H9 (cell line): ENCODE measurements at regions not wholly inside any gene's neighbourhood (a gene's known extent, or its start where the extent isn't known, plus 50 kb on each side); places are given as distances from the start of the nearest gene placed in this dataset.

ENCODE experiments used
- DNase-seq: peaks from one replicate; pipeline ENCODE4 v3.0.0-alpha.2; 2017
- H2AFZ ChIP-seq: one replicate; pipeline ENCODE4 v1.6.1; 2013; ENCODE audit warnings: mild to moderate bottlenecking, low read length, control low read depth, moderate library complexity
- H2AK5ac ChIP-seq: 2 replicates; pipeline ENCODE4 v1.6.1; 2013; ENCODE audit warnings: low read length, control low read depth, mixed read lengths; ENCODE audit not compliant: insufficient read length
- H2BK120ac ChIP-seq: one replicate; pipeline ENCODE4 v1.6.1; 2013; ENCODE audit warnings: low read depth, mild to moderate bottlenecking, low read length, control low read depth, inconsistent platforms; ENCODE audit not compliant: poor library complexity, severe bottlenecking
- H2BK12ac ChIP-seq: 2 replicates; pipeline ENCODE4 v1.6.1; 2013; ENCODE audit warnings: low read length, control low read depth, mixed read lengths, low read depth; ENCODE audit not compliant: insufficient read length
- H2BK15ac ChIP-seq: 2 replicates; pipeline ENCODE4 v1.6.1; 2013; ENCODE audit warnings: low read depth, low read length, control low read depth
- H2BK20ac ChIP-seq: one replicate; pipeline ENCODE4 v1.6.1; 2013; ENCODE audit warnings: low read depth, mild to moderate bottlenecking, low read length, control low read depth, inconsistent platforms; ENCODE audit not compliant: poor library complexity, severe bottlenecking
- H2BK5ac ChIP-seq: 2 replicates; pipeline ENCODE4 v1.6.1; 2013; ENCODE audit warnings: low read length, control low read depth, mixed read lengths; ENCODE audit not compliant: insufficient read length
- H3K14ac ChIP-seq: 2 replicates; pipeline ENCODE4 v1.6.1; 2013; ENCODE audit warnings: low read length, control low read depth; ENCODE audit not compliant: insufficient read depth
- H3K18ac ChIP-seq: 2 replicates; pipeline ENCODE4 v1.6.1; 2013; ENCODE audit warnings: low read depth, mild to moderate bottlenecking, mixed read lengths, low read length, control low read depth; ENCODE audit not compliant: insufficient read length
- H3K23ac ChIP-seq: 2 replicates; pipeline ENCODE4 v1.6.1; 2013; ENCODE audit warnings: low read length, control low read depth, mixed read lengths, low read depth; ENCODE audit not compliant: insufficient read length
- H3K23me2 ChIP-seq: 2 replicates; pipeline ENCODE4 v1.6.1; 2013; ENCODE audit warnings: low read depth, mild to moderate bottlenecking, mixed read lengths, low read length, control low read depth; ENCODE audit not compliant: insufficient read length, poor library complexity, severe bottlenecking
- H3K27ac ChIP-seq: 2 replicates; pipeline ENCODE4 v1.5.1; 2013; ENCODE audit warnings: low read length, control low read depth, mixed read lengths, low read depth; ENCODE audit not compliant: insufficient read length
- H3K27me3 ChIP-seq: 2 replicates; pipeline ENCODE4 v1.6.1; 2013; ENCODE audit warnings: low read length, control low read depth, inconsistent platforms; ENCODE audit not compliant: insufficient read depth
- H3K4ac ChIP-seq: 2 replicates; pipeline ENCODE4 v1.6.1; 2013; ENCODE audit warnings: low read depth, mild to moderate bottlenecking, control low read depth, inconsistent platforms, low read length, moderate library complexity
- H3K4me1 ChIP-seq: 2 replicates; pipeline ENCODE4 v1.6.1; 2013; ENCODE audit warnings: low read length, control low read depth, inconsistent platforms; ENCODE audit not compliant: insufficient read depth
- H3K4me2 ChIP-seq: 2 replicates; pipeline ENCODE4 v1.6.1; 2013; ENCODE audit warnings: low read length, control low read depth, mixed read lengths; ENCODE audit not compliant: insufficient read length, insufficient read depth
- H3K56ac ChIP-seq: 2 replicates; pipeline ENCODE4 v1.6.1; 2013; ENCODE audit warnings: low read depth, mild to moderate bottlenecking, mixed read lengths, low read length, control low read depth; ENCODE audit not compliant: insufficient read length
- H3K79me1 ChIP-seq: 2 replicates; pipeline ENCODE4 v1.6.1; 2013; ENCODE audit warnings: low read depth, mild to moderate bottlenecking, moderate library complexity, low read length, control low read depth, inconsistent platforms; ENCODE audit not compliant: insufficient read depth, poor library complexity, severe bottlenecking
- H3K79me2 ChIP-seq: 2 replicates; pipeline ENCODE4 v1.6.1; 2013; ENCODE audit warnings: low read length, control low read depth, inconsistent platforms; ENCODE audit not compliant: insufficient read depth
- H3K9ac ChIP-seq: 2 replicates; pipeline ENCODE4 v1.6.1; 2013; ENCODE audit warnings: low read length, control low read depth, mixed read lengths; ENCODE audit not compliant: insufficient read length; ENCODE audit errors: extremely low read depth
- H3K9me3 ChIP-seq: one replicate; pipeline ENCODE4 v1.6.1; 2013; ENCODE audit warnings: low read depth, low read length, inconsistent platforms; ENCODE audit not compliant: control insufficient read depth
- H3T11ph ChIP-seq: one replicate; pipeline ENCODE4 v1.6.1; 2013; ENCODE audit warnings: mild to moderate bottlenecking, low read length, control low read depth, inconsistent platforms
- H4K20me1 ChIP-seq: one replicate; pipeline ENCODE4 v1.6.1; 2013; ENCODE audit not compliant: control insufficient read depth, insufficient read length, insufficient read depth
- H4K5ac ChIP-seq: 2 replicates; pipeline ENCODE4 v1.6.1; 2013; ENCODE audit warnings: low read depth, mild to moderate bottlenecking, mixed read lengths, low read length, control low read depth; ENCODE audit not compliant: insufficient read length
- H4K8ac ChIP-seq: replicated peaks from 2 replicates; pipeline ENCODE4 v1.6.1; 2013; ENCODE audit warnings: low read length, control low read depth, mixed read lengths, low read depth; ENCODE audit not compliant: insufficient read length
- H4K91ac ChIP-seq: 2 replicates; pipeline ENCODE4 v1.6.1; 2013; ENCODE audit warnings: low read depth, mild to moderate bottlenecking, moderate library complexity, mixed read lengths, low read length, control low read depth; ENCODE audit not compliant: insufficient read length
- H3K27ac Mint-ChIP-seq, 3 experiments: 2 replicates in 2 of 3; 3 replicates in 1 of 3; pipeline ENCODE4 v1.8.0; 2020 to 2021; ENCODE audit warnings: mixed read lengths in 3 of 3, mild to moderate bottlenecking in 1 of 3, moderate library complexity in 1 of 3
- H3K27me3 Mint-ChIP-seq: 2 replicates; pipeline ENCODE4 v1.8.0; 2021; ENCODE audit warnings: low read depth, mild to moderate bottlenecking, moderate library complexity, mixed read lengths
- H3K36me3 Mint-ChIP-seq, 3 experiments: 2 replicates in 2 of 3; 3 replicates in 1 of 3; pipeline ENCODE4 v1.8.0; 2020 to 2021; ENCODE audit warnings: low read depth in 3 of 3, mixed read lengths in 3 of 3; ENCODE audit not compliant: insufficient read depth in 1 of 3
- H3K4me1 Mint-ChIP-seq, 2 experiments: 2 replicates each; pipeline ENCODE4 v1.8.0; 2020; ENCODE audit warnings: mixed read lengths in 2 of 2
- H3K4me3 Mint-ChIP-seq, 2 experiments: 2 replicates in 1 of 2; 3 replicates in 1 of 2; pipeline ENCODE4 v1.8.0; 2020 to 2021; ENCODE audit warnings: mild to moderate bottlenecking in 2 of 2, mixed read lengths in 2 of 2, moderate library complexity in 1 of 2
- H3K9me3 Mint-ChIP-seq, 2 experiments: 2 replicates in 1 of 2; 3 replicates in 1 of 2; pipeline ENCODE4 v1.8.0; 2020; ENCODE audit warnings: mild to moderate bottlenecking in 2 of 2, mixed read lengths in 2 of 2, moderate library complexity in 1 of 2
- CTCF ChIP-seq: fragments of 200-600 bp; sonication (generic); conservative IDR thresholded peaks from 3 replicates; pipeline ENCODE4 v1.8.0; 2021; ENCODE audit warnings: antibody characterized with exemption, mild to moderate bottlenecking
- WGBS: extraction: QIAGEN DNeasy Blood & Tissue Kit; methylation state at CpG from one replicate; pipeline ENCODE4 v1.1.7; 2013; ENCODE audit warnings: missing lambda C conversion rate, low lambda C conversion rate, mixed read lengths; ENCODE audit not compliant: insufficient read length; ENCODE audit errors: extremely low coverage; 5-methylcytosine and 5-hydroxymethylcytosine counted together

GRCh38 chr15:93231994-93232393, 143.0 kb upstream of the RGMA start:
- H2BK120ac ChIP-seq, result no peak overlapping the region
- H3K4me1 ChIP-seq, result no peaks in the 10 kb centered on the region; the same call in 1 of the 2 replicates
- H3K79me2 ChIP-seq, result no peaks in the 10 kb centered on the region
- no peak overlapping the region for H3K14ac ChIP-seq
- H3T11ph ChIP-seq, result no peak overlapping the region
- no peak overlapping the region for H2BK5ac ChIP-seq
- no peak overlapping the region for H3K27ac ChIP-seq
- H3K27me3 Mint-ChIP-seq, result peaks cover 37% of the 10 kb centered on the region
- H2BK12ac ChIP-seq, result no peak overlapping the region
- no peak overlapping the region for H3K4me3 Mint-ChIP-seq
- no peaks in the 10 kb centered on the region for H3K23me2 ChIP-seq
- no peak overlapping the region for H3K56ac ChIP-seq
- H4K8ac ChIP-seq, result no peak overlapping the region
- H3K9me3 Mint-ChIP-seq, result peaks cover 6 to 14% of the 10 kb centered on the region in 2 experiments; a peak in 4 of 5 replicates
- WGBS, result no CpG with 5 or more reads among the region's 6 CpGs
- H3K9ac ChIP-seq, result no peak overlapping the region
- no peak overlapping the region for H3K4me2 ChIP-seq
- DNase-seq, result no peak
- H2BK15ac ChIP-seq, result no peak overlapping the region
- no peak overlapping the region for H3K18ac ChIP-seq
- no peak overlapping the region for H2BK20ac ChIP-seq
- no peak for TF ChIP-seq CTCF
- peaks cover 0 to 13% (median 0%) of the 10 kb centered on the region in 3 experiments; a peak in 3 of 7 replicates for H3K36me3 Mint-ChIP-seq
- peaks cover 17 to 21% of the 10 kb centered on the region in 2 experiments for H3K4me1 Mint-ChIP-seq
- H3K27me3 ChIP-seq, result no peaks in the 10 kb centered on the region
- H4K91ac ChIP-seq, result no peak overlapping the region
- H3K27ac Mint-ChIP-seq, result no peak overlapping the region
- no peak overlapping the region for H4K5ac ChIP-seq
- H3K9me3 ChIP-seq, result no peaks in the 10 kb centered on the region
- H3K4ac ChIP-seq, result no peak overlapping the region
- no peak overlapping the region for H2AK5ac ChIP-seq
- H3K23ac ChIP-seq, result no peak overlapping the region
- no peaks in the 10 kb centered on the region for H4K20me1 ChIP-seq
- H3K79me1 ChIP-seq, result no peaks in the 10 kb centered on the region
- H2AFZ ChIP-seq, result no peak overlapping the region
